ENCODE measurements at regions not wholly inside any gene's neighbourhood (a gene's known extent, or its start where the extent isn't known, plus 50 kb on each side); places are given as distances from the start of the nearest gene placed in this dataset.

DNA sequence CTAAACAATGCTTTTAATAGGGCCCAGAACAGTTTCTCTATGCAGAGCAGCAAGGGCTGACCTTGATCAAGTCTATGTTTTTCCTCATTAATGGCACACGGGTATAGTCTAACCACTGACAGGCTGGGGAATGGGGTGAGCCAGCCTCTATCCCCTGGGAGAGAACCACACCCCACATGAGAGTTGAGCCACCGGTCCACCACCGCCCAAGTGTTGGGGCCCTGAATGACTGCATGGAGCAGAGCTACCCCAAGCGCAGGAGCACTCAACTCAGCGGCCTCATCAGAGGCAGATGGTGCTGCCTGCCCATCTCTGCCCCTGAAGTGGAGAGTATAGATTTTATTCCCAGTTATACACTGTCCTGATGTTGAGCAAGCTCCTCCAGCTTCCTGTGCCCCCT is 247.9 kb upstream of the IRX1 start:
- TF ChIP-seq TARDBP (IDR thresholded peaks at IDR 0.05), result no peak
- no peak for TF ChIP-seq NFRKB (IDR thresholded peaks at IDR 0.05)
- TF ChIP-seq BHLHE40 (IDR thresholded peaks at IDR 0.05; ENCODE audit: borderline replicate concordance), result no peak
- TF ChIP-seq HDGF (IDR thresholded peaks at IDR 0.05; ENCODE audit: borderline replicate concordance), result no peak
- no peak for TF ChIP-seq FOXM1 (IDR thresholded peaks at IDR 0.05; ENCODE audit: borderline replicate concordance)

Measured in HEK293T (cell line).